Dendritic cell treated with granulocyte-macrophage colony-stimulating factor and Interleukin-4, amounts not matched to agents 40 ng/mL and 50 ng/mL, for 4 days (primary cell): ENCODE measurements at regions not wholly inside any gene's neighbourhood (a gene's known extent, or its start where the extent isn't known, plus 50 kb on each side); places are given as distances from the start of the nearest gene placed in this dataset.

Experiments used
- H3K27ac Mint-ChIP-seq: one replicate; pipeline ENCODE4 v1.8.0; 2022; ENCODE audit warnings: mild to moderate bottlenecking, mixed read lengths
- H3K27me3 Mint-ChIP-seq: one replicate; pipeline ENCODE4 v1.8.0; 2022; ENCODE audit warnings: mild to moderate bottlenecking, mixed read lengths
- H3K36me3 Mint-ChIP-seq: one replicate; pipeline ENCODE4 v1.8.0; 2022; ENCODE audit warnings: low read depth, mixed read lengths
- H3K4me1 Mint-ChIP-seq: one replicate; pipeline ENCODE4 v1.8.0; 2022; ENCODE audit warnings: low read depth, mixed read lengths
- H3K4me3 Mint-ChIP-seq: one replicate; pipeline ENCODE4 v1.8.0; 2022; ENCODE audit warnings: mild to moderate bottlenecking, moderate library complexity, mixed read lengths
- H3K9me3 Mint-ChIP-seq: one replicate; pipeline ENCODE4 v1.8.0; 2022; ENCODE audit warnings: mixed read lengths
- intact Hi-C: fragments of 100-400 bp; cut with micrococcal nuclease; formaldehyde crosslinking; loops from one replicate; pipeline ENCODE4 v1.15.0; 2022

- Mint-ChIP-seq H3K36me3 (no peaks in the 10 kb centered on the region), H3K9me3 (no peaks in the 10 kb centered on the region), H3K4me3 (no peak overlapping the region), H3K4me1 (no peaks in the 10 kb centered on the region), H3K27ac (no peak overlapping the region), H3K27me3 (no peaks in the 10 kb centered on the region)
- intact Hi-C loops, result no loop called here
Measured at GRCh38 chr20:52766645-52767435, 205.3 kb upstream of the TSHZ2 start.

- Mint-ChIP-seq H3K36me3 (no peaks in the 10 kb centered on the region), H3K4me3 (no peak overlapping the region), H3K27me3 (no peaks in the 10 kb centered on the region), H3K27ac (no peak overlapping the region), H3K4me1 (no peaks in the 10 kb centered on the region), H3K9me3 (no peaks in the 10 kb centered on the region)
- intact Hi-C loops, result no loop called here
Measured at GRCh38 chr20:52763321-52763853, 208.8 kb upstream of the TSHZ2 start.

GRCh38 chr20:52761867-52762266, 210.3 kb upstream of the TSHZ2 start:
- Mint-ChIP-seq H3K36me3 (no peaks in the 10 kb centered on the region), H3K27me3 (no peaks in the 10 kb centered on the region), H3K4me1 (no peaks in the 10 kb centered on the region), H3K4me3 (no peak overlapping the region), H3K9me3 (no peaks in the 10 kb centered on the region), H3K27ac (no peak overlapping the region)
- intact Hi-C loops, result no loop called here

- H3K36me3 Mint-ChIP-seq, result no peaks in the 10 kb centered on the region
- H3K27ac Mint-ChIP-seq, result no peak overlapping the region
- no peak overlapping the region for H3K4me3 Mint-ChIP-seq
- intact Hi-C loops, result no loop called here
- H3K9me3 Mint-ChIP-seq, result no peaks in the 10 kb centered on the region
- no peaks in the 10 kb centered on the region for H3K27me3 Mint-ChIP-seq
- no peaks in the 10 kb centered on the region for H3K4me1 Mint-ChIP-seq
Measured at GRCh38 chr20:52760791-52761190, 211.4 kb upstream of the TSHZ2 start.

GRCh38 chr20:52757411-52757810, 214.7 kb upstream of the TSHZ2 start:
- no peaks in the 10 kb centered on the region for H3K36me3 Mint-ChIP-seq
- no peaks in the 10 kb centered on the region for H3K4me1 Mint-ChIP-seq
- intact Hi-C loops, result no loop called here
- no peaks in the 10 kb centered on the region for H3K27me3 Mint-ChIP-seq
- H3K27ac Mint-ChIP-seq, result no peak overlapping the region
- no peaks in the 10 kb centered on the region for H3K9me3 Mint-ChIP-seq
- H3K4me3 Mint-ChIP-seq, result no peak overlapping the region

GRCh38 chr20:52755744-52756143, 216.4 kb upstream of the TSHZ2 start:
- H3K27me3 Mint-ChIP-seq, result no peaks in the 10 kb centered on the region
- H3K27ac Mint-ChIP-seq, result no peak overlapping the region
- H3K9me3 Mint-ChIP-seq, result no peaks in the 10 kb centered on the region
- H3K4me1 Mint-ChIP-seq, result no peaks in the 10 kb centered on the region
- H3K36me3 Mint-ChIP-seq, result no peaks in the 10 kb centered on the region
- intact Hi-C loops, result no loop called here
- no peak overlapping the region for H3K4me3 Mint-ChIP-seq

GRCh38 chr20:52754366-52754765, 217.8 kb upstream of the TSHZ2 start:
- H3K36me3 Mint-ChIP-seq, result no peaks in the 10 kb centered on the region
- no peaks in the 10 kb centered on the region for H3K9me3 Mint-ChIP-seq
- no peaks in the 10 kb centered on the region for H3K27me3 Mint-ChIP-seq
- H3K27ac Mint-ChIP-seq, result no peak overlapping the region
- no peak overlapping the region for H3K4me3 Mint-ChIP-seq
- H3K4me1 Mint-ChIP-seq, result no peaks in the 10 kb centered on the region
- intact Hi-C loops, result no loop called here

- Mint-ChIP-seq H3K27me3 (no peaks in the 10 kb centered on the region), H3K9me3 (no peaks in the 10 kb centered on the region), H3K36me3 (no peaks in the 10 kb centered on the region), H3K27ac (no peak overlapping the region), H3K4me3 (no peak overlapping the region), H3K4me1 (no peaks in the 10 kb centered on the region)
- intact Hi-C loops, result no loop called here
Measured at GRCh38 chr20:52752023-52752422, 220.1 kb upstream of the TSHZ2 start.

GRCh38 chr20:52751571-52751970, 220.6 kb upstream of the TSHZ2 start:
- Mint-ChIP-seq H3K27ac (no peak overlapping the region), H3K36me3 (no peaks in the 10 kb centered on the region), H3K27me3 (no peaks in the 10 kb centered on the region), H3K4me1 (no peaks in the 10 kb centered on the region), H3K9me3 (no peaks in the 10 kb centered on the region), H3K4me3 (no peak overlapping the region)
- intact Hi-C loops, result no loop called here

GRCh38 chr20:52749938-52750337, 222.2 kb upstream of the TSHZ2 start:
- Mint-ChIP-seq H3K4me3 (no peak overlapping the region), H3K27ac (no peak overlapping the region), H3K27me3 (no peaks in the 10 kb centered on the region), H3K4me1 (no peaks in the 10 kb centered on the region), H3K36me3 (no peaks in the 10 kb centered on the region), H3K9me3 (no peaks in the 10 kb centered on the region)
- intact Hi-C loops, result no loop called here

GRCh38 chr20:52748990-52749389, 223.2 kb upstream of the TSHZ2 start:
- H3K4me1 Mint-ChIP-seq, result no peaks in the 10 kb centered on the region
- intact Hi-C loops, result no loop called here
- H3K36me3 Mint-ChIP-seq, result no peaks in the 10 kb centered on the region
- no peaks in the 10 kb centered on the region for H3K27me3 Mint-ChIP-seq
- no peak overlapping the region for H3K27ac Mint-ChIP-seq
- H3K9me3 Mint-ChIP-seq, result no peaks in the 10 kb centered on the region
- no peak overlapping the region for H3K4me3 Mint-ChIP-seq

GRCh38 chr20:52748285-52748932, 223.7 kb upstream of the TSHZ2 start:
- H3K4me3 Mint-ChIP-seq, result no peak overlapping the region
- intact Hi-C loops, result no loop called here

GRCh38 chr20:52747845-52748284, 224.3 kb upstream of the TSHZ2 start:
- Mint-ChIP-seq H3K36me3 (no peaks in the 10 kb centered on the region), H3K4me3 (no peak overlapping the region), H3K9me3 (no peaks in the 10 kb centered on the region), H3K4me1 (no peaks in the 10 kb centered on the region), H3K27ac (no peak overlapping the region), H3K27me3 (no peaks in the 10 kb centered on the region)
- intact Hi-C loops, result no loop called here

More at GRCh38 chr20:52748285-52748932, 223.7 kb upstream of the TSHZ2 start:
- Mint-ChIP-seq H3K27me3 (no peaks in the 10 kb centered on the region), H3K4me1 (no peaks in the 10 kb centered on the region), H3K36me3 (no peaks in the 10 kb centered on the region), H3K9me3 (no peaks in the 10 kb centered on the region), H3K27ac (no peak overlapping the region)

- Mint-ChIP-seq H3K9me3 (no peaks in the 10 kb centered on the region), H3K27ac (no peak overlapping the region), H3K4me3 (no peak overlapping the region), H3K27me3 (no peaks in the 10 kb centered on the region), H3K4me1 (no peaks in the 10 kb centered on the region), H3K36me3 (no peaks in the 10 kb centered on the region)
- intact Hi-C loops, result no loop called here
Measured at GRCh38 chr20:52746770-52747169, 225.4 kb upstream of the TSHZ2 start.
